OCI-LY3 (cell line): ENCODE measurements at regions not wholly inside any gene's neighbourhood (a gene's known extent, or its start where the extent isn't known, plus 50 kb on each side); places are given as distances from the start of the nearest gene placed in this dataset.

Source experiments
- H2AFZ ChIP-seq: fragments of 200-600, 300-600 bp; shearing (Covaris generic); 2 replicates; pipeline ENCODE4 v1.6.0; 2014; ENCODE audit warnings: antibody characterized with exemption, low read depth, low read length
- H3K27ac ChIP-seq: fragments of 200-600, 300-600 bp; sonication (generic); 2 replicates; pipeline ENCODE4 v1.5.1; 2014; ENCODE audit warnings: mild to moderate bottlenecking, low read length, moderate library complexity, mixed read lengths
- H3K27me3 ChIP-seq: fragments of 200-600, 300-600 bp; sonication (generic); 2 replicates; pipeline ENCODE4 v1.6.1; 2014; ENCODE audit warnings: low read depth, low read length, mixed read lengths
- H3K36me3 ChIP-seq: fragments of 200-600, 300-600 bp; sonication (generic); replicated peaks from 2 replicates; pipeline ENCODE3; 2014; ENCODE audit warnings: low read depth, low read length, mixed read lengths
- H3K4me1 ChIP-seq: fragments of 300-600, 200-600 bp; sonication (generic); 2 replicates; pipeline ENCODE4 v1.6.1; 2014; ENCODE audit warnings: low read length, mixed read lengths
- H3K4me2 ChIP-seq: fragments of 200-600, 300-600 bp; sonication (generic); 2 replicates; pipeline ENCODE4 v1.6.1; 2014; ENCODE audit warnings: low read length, mixed read lengths
- H3K4me3 ChIP-seq: fragments of 300-600, 200-600 bp; sonication (generic); 2 replicates; pipeline ENCODE4 v1.5.1; 2014; ENCODE audit warnings: antibody characterized with exemption, mild to moderate bottlenecking, low read length, moderate library complexity
- H3K79me2 ChIP-seq: fragments of 300-600, 200-600 bp; shearing (Covaris generic); 2 replicates; pipeline ENCODE4 v1.6.1; 2014; ENCODE audit warnings: mild to moderate bottlenecking, low read length, mixed read lengths
- H3K9ac ChIP-seq: fragments of 300-600, 200-600 bp; shearing (Covaris generic); 2 replicates; pipeline ENCODE4 v1.6.0; 2014; ENCODE audit warnings: mild to moderate bottlenecking, low read length, moderate library complexity
- H3K9me3 ChIP-seq: fragments of 200-600, 300-600 bp; shearing (Covaris generic); 2 replicates; pipeline ENCODE4 v1.6.1; 2014; ENCODE audit warnings: low read length, mixed read lengths; ENCODE audit not compliant: insufficient read depth
- H4K20me1 ChIP-seq: fragments of 200-600, 300-600 bp; sonication (generic); 2 replicates; pipeline ENCODE4 v1.6.1; 2016; ENCODE audit warnings: low read length, mixed read lengths; ENCODE audit not compliant: insufficient read depth
- EZH2phosphoT487 ChIP-seq: fragments of 200-600 bp; shearing (Covaris generic); IDR thresholded peaks from 2 replicates; pipeline ENCODE4 v1.6.1; 2018; ENCODE audit warnings: antibody characterized with exemption, mixed run types, low read depth
- TF ChIP-seq, protein P1 (sequence below): fragments of 200-600, 300-600 bp; sonication (generic); IDR thresholded peaks from 2 replicates; pipeline ENCODE4 v1.5.1; 2014; ENCODE audit warnings: antibody characterized with exemption, low read length, low read depth

DNA sequence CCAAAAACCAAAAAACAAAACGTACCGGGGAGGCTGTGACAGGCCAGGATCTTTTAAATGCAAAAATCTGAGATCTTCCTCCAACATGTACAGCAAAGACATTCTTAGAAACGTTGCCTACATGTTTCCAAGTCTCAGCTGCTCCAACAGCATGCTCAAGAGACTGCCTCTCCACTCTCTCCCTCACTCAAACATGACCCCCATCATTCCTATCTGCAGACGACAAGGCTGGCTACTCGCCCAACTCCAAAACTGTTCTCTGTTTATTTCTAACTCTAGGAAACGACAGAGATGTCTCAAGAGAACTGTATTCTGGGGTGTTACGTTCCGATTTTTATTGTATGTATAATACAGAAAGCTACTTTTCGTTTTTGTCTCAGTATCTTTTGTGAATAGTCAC lies 57.5 kb upstream of the TMCC3 start:
- H3K4me2 ChIP-seq = no peak overlapping the region
- H3K27me3 ChIP-seq = no peaks in the 10 kb centered on the region
- H2AFZ ChIP-seq = no peak overlapping the region
- H3K36me3 ChIP-seq = no peaks in the 10 kb centered on the region
- H3K27ac ChIP-seq = no peak overlapping the region
- H4K20me1 ChIP-seq = no peaks in the 10 kb centered on the region
- H3K4me3 ChIP-seq = no peak overlapping the region
- no peaks in the 10 kb centered on the region for H3K9me3 ChIP-seq
- no peaks in the 10 kb centered on the region; the same call in 1 of the 2 replicates for H3K79me2 ChIP-seq
- no peak overlapping the region for H3K9ac ChIP-seq
- H3K4me1 ChIP-seq = peaks cover 25% of the 10 kb centered on the region
- TF ChIP-seq, protein P1, sequence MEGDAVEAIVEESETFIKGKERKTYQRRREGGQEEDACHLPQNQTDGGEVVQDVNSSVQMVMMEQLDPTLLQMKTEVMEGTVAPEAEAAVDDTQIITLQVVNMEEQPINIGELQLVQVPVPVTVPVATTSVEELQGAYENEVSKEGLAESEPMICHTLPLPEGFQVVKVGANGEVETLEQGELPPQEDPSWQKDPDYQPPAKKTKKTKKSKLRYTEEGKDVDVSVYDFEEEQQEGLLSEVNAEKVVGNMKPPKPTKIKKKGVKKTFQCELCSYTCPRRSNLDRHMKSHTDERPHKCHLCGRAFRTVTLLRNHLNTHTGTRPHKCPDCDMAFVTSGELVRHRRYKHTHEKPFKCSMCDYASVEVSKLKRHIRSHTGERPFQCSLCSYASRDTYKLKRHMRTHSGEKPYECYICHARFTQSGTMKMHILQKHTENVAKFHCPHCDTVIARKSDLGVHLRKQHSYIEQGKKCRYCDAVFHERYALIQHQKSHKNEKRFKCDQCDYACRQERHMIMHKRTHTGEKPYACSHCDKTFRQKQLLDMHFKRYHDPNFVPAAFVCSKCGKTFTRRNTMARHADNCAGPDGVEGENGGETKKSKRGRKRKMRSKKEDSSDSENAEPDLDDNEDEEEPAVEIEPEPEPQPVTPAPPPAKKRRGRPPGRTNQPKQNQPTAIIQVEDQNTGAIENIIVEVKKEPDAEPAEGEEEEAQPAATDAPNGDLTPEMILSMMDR = no peak
- TF ChIP-seq EZH2phosphoT487 = no peak

DNA sequence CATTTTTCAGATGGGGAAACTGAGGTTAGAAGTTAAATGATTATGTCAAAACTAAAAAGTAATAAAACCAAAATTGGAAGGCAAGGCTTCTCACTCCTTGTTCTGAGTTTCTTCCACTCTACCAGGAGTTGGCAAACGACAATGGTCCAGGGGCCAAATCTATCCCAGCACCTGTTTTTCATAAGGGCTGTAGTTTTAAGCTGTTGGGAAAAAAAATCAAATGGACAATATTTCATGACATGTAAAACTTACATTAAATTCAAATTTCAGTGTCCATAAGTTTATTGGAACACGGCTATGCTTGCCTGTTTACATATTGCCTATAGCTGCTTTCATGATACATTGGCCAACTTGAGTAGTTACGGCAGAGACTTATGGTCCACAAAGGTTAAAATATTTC lies 56.7 kb upstream of the TMCC3 start:
- no peaks in the 10 kb centered on the region for H4K20me1 ChIP-seq
- 0 out of 2 replicates have a peak overlapping the region, but pooled peaks have one; percentile 55 for H3K4me2 ChIP-seq
- no peak overlapping the region for H3K4me3 ChIP-seq
- H2AFZ ChIP-seq = no peak overlapping the region
- H3K9ac ChIP-seq = no peak overlapping the region
- no peaks in the 10 kb centered on the region for H3K36me3 ChIP-seq
- TF ChIP-seq EZH2phosphoT487 = no peak
- TF ChIP-seq, protein P1 = no peak
- no peaks in the 10 kb centered on the region; the same call in 1 of the 2 replicates for H3K79me2 ChIP-seq
- H3K27ac ChIP-seq = no peak overlapping the region
- H3K9me3 ChIP-seq = no peaks in the 10 kb centered on the region
- peaks cover 30% of the 10 kb centered on the region for H3K4me1 ChIP-seq
- H3K27me3 ChIP-seq = no peaks in the 10 kb centered on the region

DNA sequence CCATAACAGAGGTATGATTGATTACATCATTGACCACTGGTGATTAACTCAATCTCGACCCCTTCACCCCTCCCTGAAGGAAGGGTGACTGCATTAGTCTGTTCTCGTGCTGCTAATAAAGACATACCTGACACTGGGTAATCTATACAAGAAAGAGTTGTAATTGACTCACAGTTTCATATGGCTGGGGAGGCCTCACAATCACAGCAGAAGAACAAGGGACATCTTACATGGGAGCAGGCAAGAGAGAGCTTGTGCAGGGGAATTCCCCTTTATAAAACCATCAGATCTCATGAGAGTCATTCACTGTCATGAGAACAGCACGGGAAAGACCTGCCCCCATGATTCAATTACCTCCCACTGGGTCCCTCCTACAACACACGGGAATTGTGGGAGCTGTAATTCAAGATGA lies 55.9 kb upstream of the TMCC3 start:
- Histone ChIP-seq H3K4me1 (peaks cover 30% of the 10 kb centered on the region), H3K79me2 (no peaks in the 10 kb centered on the region; the same call in 1 of the 2 replicates), H3K36me3 (no peaks in the 10 kb centered on the region), H3K4me3 (peak overlapping the region; percentile 23; the same call in 1 of the 2 replicates), H3K4me2 (peak overlapping the region; percentile 55), H3K27me3 (no peaks in the 10 kb centered on the region), H3K9ac (no peak overlapping the region), H3K9me3 (no peaks in the 10 kb centered on the region), H2AFZ (no peak overlapping the region), H4K20me1 (no peaks in the 10 kb centered on the region), H3K27ac (no peak overlapping the region)
- TF ChIP-seq EZH2phosphoT487 = no peak
- TF ChIP-seq, protein P1 = no peak

DNA sequence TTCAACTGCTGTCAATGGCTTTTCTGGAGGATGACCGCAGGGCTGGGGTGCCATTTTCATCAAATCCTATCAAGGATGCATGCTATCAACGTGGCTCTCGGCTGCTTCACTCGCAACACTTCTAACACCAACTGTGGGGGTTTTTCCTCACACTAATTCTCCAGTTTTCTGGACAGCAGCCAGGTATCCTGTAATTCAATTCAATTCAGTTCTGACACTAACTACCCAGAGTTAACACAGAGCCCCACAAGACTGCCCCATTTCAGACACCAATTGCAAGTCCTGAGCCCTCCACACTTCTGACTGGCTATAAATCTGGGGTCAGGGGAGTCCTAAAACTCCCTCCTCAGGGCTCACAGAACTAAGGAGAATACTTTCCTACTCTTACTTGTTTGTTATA lies 55.3 kb upstream of the TMCC3 start:
- TF ChIP-seq, protein P1 = no peak
- no peak for TF ChIP-seq EZH2phosphoT487

More for the DNA sequence above, 55.3 kb upstream of the TMCC3 start:
- no peak overlapping the region for H2AFZ ChIP-seq
- peak overlapping the region; percentile 23; the same call in 1 of the 2 replicates for H3K4me3 ChIP-seq
- H3K4me2 ChIP-seq = peak overlapping the region; percentile 55
- H4K20me1 ChIP-seq = no peaks in the 10 kb centered on the region
- no peaks in the 10 kb centered on the region; the same call in 1 of the 2 replicates for H3K79me2 ChIP-seq
- H3K27ac ChIP-seq = no peak overlapping the region
- H3K36me3 ChIP-seq = no peaks in the 10 kb centered on the region
- peaks cover 30% of the 10 kb centered on the region for H3K4me1 ChIP-seq
- H3K9me3 ChIP-seq = no peaks in the 10 kb centered on the region
- H3K9ac ChIP-seq = no peak overlapping the region
- no peaks in the 10 kb centered on the region for H3K27me3 ChIP-seq
